ENCODE measurements at regions not wholly inside any gene's neighbourhood (a gene's known extent, or its start where the extent isn't known, plus 50 kb on each side); places are given as distances from the start of the nearest gene placed in this dataset.
A peak's percentile ranks its signal among the peaks of the same experiment; 100 is the strongest.

DNA sequence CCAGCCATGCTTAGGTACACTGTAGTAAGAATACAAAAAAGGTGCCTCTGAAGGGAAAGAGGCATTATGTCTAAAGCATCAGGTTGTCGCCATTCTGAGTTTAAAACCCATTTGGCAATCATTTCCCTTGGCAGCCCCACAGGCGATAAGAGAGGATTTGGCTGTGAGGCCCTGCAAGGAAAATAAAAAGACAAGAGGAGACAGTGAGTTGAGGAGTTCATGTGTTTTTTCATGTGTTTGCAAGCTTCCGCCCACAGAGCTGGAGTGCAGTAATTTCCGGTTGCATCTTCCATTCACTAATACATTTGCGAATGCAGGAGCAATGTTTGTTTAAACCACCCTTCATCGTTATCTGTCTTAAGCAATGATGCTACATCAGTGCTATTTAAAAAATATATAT lies 138.5 kb upstream of the SOX4 start:
- no peaks in the 10 kb centered on the region for H3K9me3 ChIP-seq
- intact Hi-C loops (cut with DNase I; ENCODE audit: low total_unique reads): no loop called here
- no peak overlapping the region for H3K4me3 ChIP-seq
- WGBS, 2 donors: 44 to 49% methylated on average over 6 of the region's 6 CpGs
- H3K36me3 ChIP-seq (ENCODE audit: low read depth, missing control alignments): no peaks in the 10 kb centered on the region
- H3K27ac ChIP-seq: no peak overlapping the region
- H3K4me1 ChIP-seq: peaks cover 7% of the 10 kb centered on the region
- no peak for DNase-seq
- TF ChIP-seq POLR2A (IDR thresholded peaks at IDR 0.05): no peak
- TF ChIP-seq CTCF (IDR thresholded peaks at IDR 0.05): no peak
- H3K27me3 ChIP-seq: no peaks in the 10 kb centered on the region

- Histone ChIP-seq H3K4me1 (peaks cover 7% of the 10 kb centered on the region), H3K27me3 (no peaks in the 10 kb centered on the region), H3K36me3 (ENCODE audit: low read depth, missing control alignments) (no peaks in the 10 kb centered on the region), H3K27ac (no peak overlapping the region), H3K9me3 (no peaks in the 10 kb centered on the region), H3K4me3 (peak overlapping the region in 1 of 2 donors; percentile 35)
- no peak for TF ChIP-seq POLR2A (IDR thresholded peaks at IDR 0.05)
- TF ChIP-seq CTCF (IDR thresholded peaks at IDR 0.05): no peak
- DNase-seq: no peak
- WGBS, 2 donors: 64 to 88% methylated on average over 9 to 10 of the region's 10 CpGs
- intact Hi-C loops (cut with DNase I; ENCODE audit: low total_unique reads): no loop called here
Measured at GRCh38 chr6:21457647-21458046, 135.9 kb upstream of the SOX4 start.

DNA sequence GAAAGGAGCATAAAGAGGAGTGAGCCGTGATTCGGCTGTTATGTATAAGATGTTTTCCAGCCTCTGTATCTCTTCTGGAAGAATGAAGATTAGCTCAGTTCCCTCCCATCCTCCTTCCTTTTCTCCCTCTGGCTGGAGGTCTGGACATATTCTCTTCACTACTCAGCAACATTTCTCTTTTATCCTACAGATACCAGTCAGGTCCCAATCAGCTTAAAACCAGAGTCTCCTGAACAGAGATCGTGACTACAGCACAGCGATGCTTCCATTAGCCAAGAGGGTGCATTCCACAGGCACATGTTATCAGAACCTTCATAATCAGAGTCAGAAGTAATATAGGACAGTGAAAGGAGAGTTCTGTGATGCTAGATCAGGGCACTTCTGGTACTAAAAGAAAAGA lies 133.9 kb upstream of the SOX4 start:
- Histone ChIP-seq H3K27me3 (no peaks in the 10 kb centered on the region), H3K4me1 (peaks cover 7% of the 10 kb centered on the region), H3K36me3 (ENCODE audit: low read depth, missing control alignments) (no peaks in the 10 kb centered on the region), H3K27ac (no peak overlapping the region), H3K4me3 (no peak overlapping the region), H3K9me3 (no peaks in the 10 kb centered on the region)
- no peak for TF ChIP-seq CTCF (IDR thresholded peaks at IDR 0.05)
- no peak for TF ChIP-seq POLR2A (IDR thresholded peaks at IDR 0.05)
- intact Hi-C loops (cut with DNase I; ENCODE audit: low total_unique reads): no loop called here
- DNase-seq: no peak
- 58 to 61% methylated on average over 4 of the region's 4 CpGs for WGBS, 2 donors

DNA sequence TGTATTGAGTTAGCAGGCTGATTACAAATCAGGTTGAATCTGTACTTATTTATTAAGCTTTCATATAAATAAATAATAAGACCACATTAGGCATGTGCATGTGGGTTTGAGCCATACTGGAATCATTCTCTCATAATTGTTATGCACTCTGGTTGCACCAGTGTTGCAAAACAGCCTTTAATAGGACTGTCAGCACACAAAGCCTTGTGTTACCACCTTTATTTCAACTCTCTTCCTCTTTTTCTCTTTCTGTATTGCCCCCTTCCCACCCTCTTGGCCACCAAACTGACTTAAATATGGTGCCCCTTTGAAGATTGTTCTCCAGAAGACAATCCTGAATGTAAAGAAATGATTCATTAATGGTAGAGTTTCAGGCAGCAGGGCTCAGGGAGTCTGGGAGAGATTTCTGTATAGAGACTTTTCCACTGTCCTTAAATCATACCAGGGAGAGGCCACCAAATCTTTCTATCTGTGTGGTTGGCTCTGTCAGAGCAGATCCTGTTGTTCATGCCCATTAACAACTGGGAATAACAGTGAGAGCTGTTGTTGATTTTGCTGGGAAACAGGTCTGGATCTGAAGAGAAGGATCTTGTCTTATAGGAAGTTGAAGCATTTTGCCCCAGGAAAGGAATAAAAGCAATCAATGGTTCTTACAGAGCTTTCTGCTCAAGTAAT lies 131.6 kb upstream of the SOX4 start:
- H3K4me3 ChIP-seq: no peak overlapping the region
- no peak for DNase-seq
- peaks cover 4% of the 10 kb centered on the region for H3K4me1 ChIP-seq
- no peaks in the 10 kb centered on the region for H3K36me3 ChIP-seq (ENCODE audit: low read depth, missing control alignments)
- no peaks in the 10 kb centered on the region for H3K27me3 ChIP-seq
- intact Hi-C loops (cut with DNase I; ENCODE audit: low total_unique reads): no loop called here
- H3K27ac ChIP-seq: no peak overlapping the region
- TF ChIP-seq POLR2A (IDR thresholded peaks at IDR 0.05) (no peak), CTCF (IDR thresholded peaks at IDR 0.05) (no peak)
- no peaks in the 10 kb centered on the region for H3K9me3 ChIP-seq

- no peak for DNase-seq
- no peak for TF ChIP-seq POLR2A (IDR thresholded peaks at IDR 0.05)
- TF ChIP-seq CTCF (IDR thresholded peaks at IDR 0.05): no peak
- Histone ChIP-seq H3K27ac (no peak overlapping the region), H3K9me3 (no peaks in the 10 kb centered on the region), H3K27me3 (no peaks in the 10 kb centered on the region), H3K36me3 (ENCODE audit: low read depth, missing control alignments) (no peaks in the 10 kb centered on the region), H3K4me3 (no peak overlapping the region), H3K4me1 (peaks cover 4% of the 10 kb centered on the region)
- 83 to 86% methylated on average over 2 of the region's 2 CpGs for WGBS, 2 donors
- intact Hi-C loops (cut with DNase I; ENCODE audit: low total_unique reads): no loop called here
Measured at GRCh38 chr6:21462519-21462852, 131.1 kb upstream of the SOX4 start.
